HG02642 (cell line): ENCODE measurements at regions not wholly inside any gene's neighbourhood (a gene's known extent, or its start where the extent isn't known, plus 50 kb on each side); places are given as distances from the start of the nearest gene placed in this dataset.

Experiments
- ATAC-seq: cut with Tn5 transposase; IDR thresholded peaks from one replicate; pipeline ENCODE4 v1.9.1; 2021; ENCODE audit warnings: mild to moderate bottlenecking; ENCODE audit not compliant: unreplicated experiment, poor library complexity

DNA sequence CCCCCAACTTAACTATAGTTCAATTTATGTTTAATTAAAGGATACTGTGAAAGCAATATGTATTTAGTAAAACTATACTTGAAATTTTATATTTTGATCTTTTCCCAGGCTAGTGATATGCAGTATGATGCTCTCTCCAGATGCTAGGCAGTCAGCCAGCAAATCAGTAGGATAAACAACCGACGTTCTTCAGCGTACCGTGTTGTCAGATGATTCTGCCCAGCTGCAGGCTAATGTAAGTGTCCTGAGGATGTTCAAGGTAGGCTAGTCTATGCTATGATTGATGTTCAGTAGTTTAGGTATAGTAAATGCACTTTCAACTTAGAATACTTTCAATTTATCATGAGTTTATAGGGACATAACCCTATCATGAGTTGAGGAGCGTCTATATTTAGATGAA is 762.6 kb downstream of the MRPL39 start:
- ATAC-seq, result no peak

DNA sequence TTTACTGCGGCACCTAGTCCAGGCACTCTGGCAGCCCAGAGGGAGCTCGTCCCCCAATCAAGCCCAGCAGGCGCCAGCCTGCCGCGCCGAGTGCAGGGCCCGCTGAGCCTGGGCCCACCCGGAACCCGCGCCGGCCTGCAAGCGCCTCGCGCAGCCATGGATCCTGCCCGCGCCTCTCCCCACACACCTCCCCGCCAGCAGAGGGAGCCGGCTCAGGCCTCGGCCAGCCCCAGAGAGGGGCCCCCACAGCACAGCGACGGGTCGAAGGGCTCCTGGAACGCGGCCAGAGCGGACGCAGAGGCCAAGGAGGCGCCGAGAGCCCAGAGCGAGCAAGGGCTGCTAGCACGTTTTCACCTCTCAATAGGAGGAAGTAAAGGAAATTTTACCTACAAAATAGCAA is 767.0 kb downstream of the MRPL39 start:
- no peak for ATAC-seq

DNA sequence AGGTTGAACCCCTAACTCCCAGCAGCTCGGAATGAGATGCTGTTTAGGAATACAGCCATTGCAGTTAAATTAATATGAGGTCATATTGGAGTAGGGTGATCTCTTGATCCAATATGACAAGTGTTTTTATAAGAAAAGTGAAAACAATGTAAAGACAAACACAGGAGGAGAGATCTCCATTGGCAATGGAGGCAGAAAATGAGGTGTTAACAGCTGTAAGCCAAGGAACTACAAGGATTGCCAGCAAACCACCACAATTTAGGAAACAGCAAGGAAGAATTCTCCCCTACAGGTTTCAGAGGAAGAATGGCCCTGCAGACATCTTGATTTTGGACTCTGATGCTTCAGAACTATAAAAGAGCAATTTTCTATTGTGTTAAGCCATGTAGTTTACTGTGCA is 774.3 kb downstream of the MRPL39 start:
- no peak for ATAC-seq

DNA sequence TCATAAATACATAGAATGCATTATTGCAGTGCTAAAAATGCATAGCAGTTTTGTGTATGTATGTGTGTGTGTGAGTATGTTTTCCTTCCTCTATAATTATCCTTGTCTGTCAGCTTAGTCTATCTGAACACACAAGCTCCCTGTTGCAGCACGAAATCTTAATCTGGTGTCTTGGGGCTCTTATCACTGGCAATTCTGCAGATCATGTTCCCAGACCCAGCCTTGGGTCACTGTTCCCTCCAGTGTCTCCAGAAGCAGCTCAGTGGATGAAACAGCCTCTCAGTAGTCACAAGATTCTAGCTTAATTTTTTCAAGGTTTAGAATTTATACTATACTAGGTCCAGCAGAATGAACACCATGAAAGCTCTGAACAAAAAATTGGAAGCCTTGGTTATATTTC is 777.9 kb downstream of the MRPL39 start:
- no peak for ATAC-seq

DNA sequence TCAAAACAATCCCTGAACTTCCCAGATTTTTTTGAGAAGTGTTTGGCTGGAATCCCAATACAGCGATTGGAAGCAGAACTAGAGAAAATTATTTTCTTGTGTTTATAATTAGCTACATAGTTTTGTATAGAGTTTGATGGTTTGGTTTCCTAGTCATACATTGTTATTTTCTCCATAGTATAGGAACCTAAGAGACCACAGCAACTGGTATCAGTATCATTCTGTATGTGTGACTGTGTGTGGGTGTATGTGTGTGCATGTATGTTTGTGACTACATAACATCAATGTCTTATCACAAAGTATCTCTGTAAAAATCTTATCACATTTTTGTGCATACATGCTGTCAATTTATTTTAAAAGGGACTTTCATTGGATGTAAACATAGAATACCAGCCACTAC is 780.5 kb downstream of the MRPL39 start:
- no peak for ATAC-seq

DNA sequence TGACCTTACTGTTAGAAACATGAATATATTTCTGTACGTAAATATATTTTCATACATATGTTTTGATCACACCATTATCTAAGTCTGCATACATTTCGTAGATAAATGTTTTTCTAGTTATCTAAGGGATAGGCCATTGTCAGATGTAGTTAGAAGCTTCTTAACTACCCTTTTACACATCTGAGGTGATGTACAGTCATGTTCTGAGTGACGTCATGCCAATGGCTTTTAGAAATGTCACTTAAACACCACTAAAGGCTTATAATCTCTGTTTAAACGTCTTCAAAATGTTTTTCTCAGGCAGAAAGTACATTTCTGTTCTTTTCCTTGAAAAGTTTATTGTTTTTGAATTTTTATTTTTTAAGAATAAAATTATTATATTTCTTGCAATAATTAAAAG is 781.9 kb downstream of the MRPL39 start:
- ATAC-seq, result no peak

DNA sequence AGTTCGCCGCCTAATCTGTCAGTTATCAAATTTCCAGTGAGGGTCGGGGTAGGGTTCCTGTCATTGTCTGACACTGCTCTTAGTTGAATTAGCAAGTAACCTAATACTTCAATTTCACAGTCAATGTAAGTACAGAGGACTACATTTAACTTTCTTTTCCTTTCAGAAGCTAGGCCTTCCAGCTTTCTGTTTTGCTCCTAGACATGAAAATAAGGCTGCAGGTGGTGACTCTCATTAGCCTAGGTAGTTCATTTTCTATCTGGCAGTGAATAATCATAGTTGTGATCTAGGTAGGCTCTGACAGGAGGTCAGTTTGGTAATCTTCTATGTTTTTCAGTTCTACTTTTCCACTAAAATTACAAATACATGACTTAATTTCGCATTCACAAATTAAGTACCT is 783.1 kb downstream of the MRPL39 start:
- no peak for ATAC-seq

DNA sequence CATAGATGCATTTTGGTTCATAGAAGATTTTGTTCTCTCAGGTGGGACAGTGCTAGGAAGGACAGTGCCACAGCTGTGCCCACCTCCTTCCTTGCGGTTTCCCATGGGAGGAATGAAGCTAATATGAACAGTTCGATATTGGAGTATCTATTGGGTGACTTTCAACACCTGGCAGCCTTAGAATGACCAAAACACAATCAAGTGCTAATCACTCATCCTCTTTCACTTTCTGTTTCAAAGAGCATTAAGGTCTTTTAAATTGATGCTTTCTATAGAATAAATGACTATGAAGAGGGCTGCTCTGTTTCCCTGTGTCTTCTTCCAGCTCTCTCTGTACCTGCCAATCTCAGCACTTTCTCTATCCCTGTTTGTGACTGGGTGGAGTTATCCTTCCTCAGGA is 784.0 kb downstream of the MRPL39 start:
- no peak for ATAC-seq

DNA sequence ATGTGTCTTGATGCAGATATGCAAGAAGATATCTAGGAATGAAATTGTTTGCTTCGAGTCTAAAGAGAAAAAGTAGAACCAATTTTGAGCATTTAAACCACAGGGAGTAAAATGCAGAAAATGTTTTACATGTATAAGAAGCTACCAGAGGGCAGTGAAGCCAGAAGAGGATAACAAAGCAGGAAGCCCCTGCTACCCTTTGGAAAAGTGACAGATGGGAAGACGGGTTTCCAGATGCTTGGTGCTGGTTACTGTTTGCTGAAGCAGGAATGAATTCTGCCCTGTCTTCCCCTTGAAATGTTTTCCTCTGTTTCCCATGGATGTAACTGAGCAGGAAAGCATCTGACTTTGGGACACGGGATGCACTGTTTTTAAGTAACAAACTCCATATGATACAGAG is 822.2 kb downstream of the MRPL39 start:
- no peak for ATAC-seq

DNA sequence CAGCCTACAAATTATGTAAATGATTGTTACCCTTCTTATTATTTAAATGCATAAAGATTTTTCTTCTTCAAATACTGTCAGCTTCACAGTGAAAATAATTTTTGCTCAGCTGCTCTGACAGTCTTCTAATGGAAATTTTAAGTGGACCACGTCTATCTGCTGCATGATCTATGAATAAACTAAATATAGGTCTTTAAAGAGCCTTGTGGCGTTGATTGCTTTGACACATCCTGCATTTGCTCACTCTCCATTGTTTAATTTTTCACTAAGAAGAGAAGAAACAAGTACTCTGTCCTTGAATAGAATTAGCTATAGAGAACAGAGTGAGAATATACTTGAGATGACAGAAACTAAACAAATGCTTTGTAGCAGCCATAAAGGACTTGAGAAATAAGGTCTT is 826.1 kb downstream of the MRPL39 start:
- ATAC-seq, result no peak

DNA sequence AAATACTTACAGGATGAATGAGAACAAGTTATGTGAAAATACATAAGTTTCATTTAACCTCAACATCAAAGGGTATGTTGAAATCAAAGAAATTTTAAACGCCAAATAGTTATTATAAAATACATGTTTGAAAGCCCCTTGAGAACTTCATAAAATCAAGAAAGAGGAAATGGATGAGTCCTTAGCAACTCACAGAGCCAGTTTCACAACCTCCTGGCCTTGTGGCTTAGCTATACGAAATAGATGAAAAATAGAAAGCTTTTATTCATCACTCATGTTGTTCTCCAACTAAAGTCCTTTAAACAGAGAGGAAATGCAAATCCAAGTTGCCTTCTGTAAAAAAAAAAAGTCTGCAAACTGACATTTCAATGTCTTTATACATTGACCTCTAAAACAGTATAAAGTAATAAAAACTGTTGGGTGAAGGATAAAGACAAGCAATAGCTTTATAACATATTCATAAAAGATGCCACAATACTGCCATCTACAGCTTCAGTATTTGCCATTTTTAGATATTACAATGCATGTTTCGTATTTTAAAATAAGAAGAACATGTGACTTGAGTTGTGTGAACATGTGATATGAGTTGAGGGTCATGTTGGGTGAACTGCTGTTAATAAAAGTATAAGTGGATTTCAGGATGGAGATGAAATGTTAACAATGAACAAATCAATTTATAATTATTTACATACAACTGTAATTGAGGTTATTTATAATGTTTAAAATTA is 847.8 kb downstream of the MRPL39 start:
- no peak for ATAC-seq

DNA sequence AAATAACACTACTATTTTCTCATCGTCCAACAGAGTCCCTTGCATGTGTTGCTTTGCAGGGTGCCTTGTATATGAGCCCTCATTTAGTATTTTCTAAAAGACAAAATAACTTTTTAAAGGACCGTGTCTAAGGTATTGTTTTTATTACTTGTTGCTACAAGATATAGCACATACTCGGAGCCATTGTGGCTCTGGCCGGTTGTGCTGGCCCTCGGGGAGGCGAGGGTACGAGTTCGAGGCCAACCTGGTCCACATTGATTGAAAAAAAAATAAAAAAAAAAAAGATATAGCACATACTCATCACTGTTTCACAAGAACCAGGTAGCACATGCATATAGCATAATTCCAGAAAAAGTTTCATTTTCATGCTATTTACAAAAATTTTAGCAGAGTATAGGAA is 869.2 kb downstream of the MRPL39 start:
- ATAC-seq, result no peak

DNA sequence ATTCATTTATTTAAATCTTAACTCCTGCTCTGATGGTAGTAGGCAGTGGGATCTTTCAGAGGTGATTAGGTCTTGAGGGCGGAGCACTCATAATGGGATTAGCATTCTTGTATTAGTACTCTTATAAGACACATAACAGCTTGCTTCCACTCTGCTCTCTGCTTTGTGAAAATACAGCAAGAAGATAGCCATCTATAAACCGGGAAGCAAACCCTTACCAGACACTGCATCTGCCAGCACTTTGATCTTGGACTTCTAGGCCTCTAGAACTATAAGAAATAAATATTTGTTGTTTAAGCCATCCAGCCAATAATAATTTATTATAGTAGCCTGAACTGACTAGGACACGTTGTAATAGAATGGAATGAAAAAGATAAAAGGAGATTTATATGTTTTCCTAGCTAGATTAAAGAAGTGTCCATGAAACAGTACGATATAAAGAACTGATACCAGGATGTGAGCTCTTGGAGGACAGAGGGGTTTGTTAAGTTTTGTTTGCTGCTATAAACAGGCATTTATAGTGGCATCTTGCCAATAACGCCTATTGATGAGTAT is 869.9 kb downstream of the MRPL39 start:
- no peak for ATAC-seq

DNA sequence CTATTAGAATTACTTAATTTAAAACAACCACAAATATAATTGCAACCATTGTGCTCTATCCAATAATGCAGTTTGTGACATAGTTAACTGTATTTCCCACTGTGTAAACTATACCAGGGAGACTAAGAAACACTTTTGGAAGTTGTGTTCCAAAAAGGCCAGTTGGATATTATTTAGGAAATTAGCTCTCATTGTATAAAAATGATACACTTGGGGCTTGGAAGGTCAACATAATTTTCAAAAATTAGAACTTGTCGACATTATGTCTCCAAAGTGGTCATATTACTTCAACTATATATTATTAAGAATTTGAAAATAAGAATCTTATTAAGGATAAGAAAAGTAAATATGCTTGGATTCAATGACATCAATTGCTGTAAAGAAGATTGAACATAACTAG is 876.6 kb downstream of the MRPL39 start:
- no peak for ATAC-seq

DNA sequence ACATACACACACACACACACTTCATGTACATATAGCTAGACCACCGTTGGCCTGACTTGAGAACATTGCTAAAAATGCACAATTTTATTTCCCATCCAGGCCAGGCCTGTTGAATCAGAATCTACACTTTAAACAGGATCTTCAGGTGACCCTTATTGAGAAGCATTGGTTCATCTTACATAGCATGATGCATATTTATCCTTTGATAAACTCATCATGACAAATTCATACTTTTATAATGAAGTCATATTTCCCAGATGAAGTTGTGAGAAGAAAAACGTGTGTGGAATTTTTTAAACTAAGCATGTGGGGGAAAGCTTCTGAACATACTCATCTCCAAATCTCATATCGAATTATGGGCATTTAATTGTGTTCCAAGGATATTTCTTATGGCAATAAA is 877.7 kb downstream of the MRPL39 start:
- no peak for ATAC-seq

DNA sequence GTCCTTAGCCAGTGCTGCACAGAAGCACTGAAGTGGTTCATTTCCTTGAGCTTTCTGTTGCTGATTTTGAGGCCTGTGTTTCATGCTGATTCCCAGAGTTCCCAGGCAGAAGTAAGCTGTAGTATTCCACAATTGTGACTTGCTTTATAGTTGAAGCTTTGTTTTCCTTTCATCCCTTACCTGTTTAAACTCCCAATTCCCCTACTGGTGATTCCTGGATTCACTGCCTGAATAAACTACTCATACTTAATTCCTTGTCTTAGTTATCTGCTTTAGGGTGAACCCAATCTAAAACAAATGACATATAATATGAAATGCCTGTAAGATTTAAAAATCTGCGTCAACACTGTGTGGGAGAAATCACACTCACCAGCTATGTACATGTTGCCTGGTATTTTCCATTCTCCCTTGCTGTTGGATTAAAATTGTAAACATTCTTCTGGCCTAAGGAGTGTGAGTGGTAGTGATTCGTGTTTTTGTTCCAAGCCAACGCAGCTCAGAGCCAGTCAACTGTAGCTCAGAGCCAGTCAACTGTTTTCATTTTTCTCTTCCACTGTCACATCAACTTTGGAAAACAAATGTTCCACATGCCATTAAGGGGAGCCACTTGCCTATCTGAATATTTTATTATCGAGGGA is 879.4 kb downstream of the MRPL39 start:
- no peak for ATAC-seq

DNA sequence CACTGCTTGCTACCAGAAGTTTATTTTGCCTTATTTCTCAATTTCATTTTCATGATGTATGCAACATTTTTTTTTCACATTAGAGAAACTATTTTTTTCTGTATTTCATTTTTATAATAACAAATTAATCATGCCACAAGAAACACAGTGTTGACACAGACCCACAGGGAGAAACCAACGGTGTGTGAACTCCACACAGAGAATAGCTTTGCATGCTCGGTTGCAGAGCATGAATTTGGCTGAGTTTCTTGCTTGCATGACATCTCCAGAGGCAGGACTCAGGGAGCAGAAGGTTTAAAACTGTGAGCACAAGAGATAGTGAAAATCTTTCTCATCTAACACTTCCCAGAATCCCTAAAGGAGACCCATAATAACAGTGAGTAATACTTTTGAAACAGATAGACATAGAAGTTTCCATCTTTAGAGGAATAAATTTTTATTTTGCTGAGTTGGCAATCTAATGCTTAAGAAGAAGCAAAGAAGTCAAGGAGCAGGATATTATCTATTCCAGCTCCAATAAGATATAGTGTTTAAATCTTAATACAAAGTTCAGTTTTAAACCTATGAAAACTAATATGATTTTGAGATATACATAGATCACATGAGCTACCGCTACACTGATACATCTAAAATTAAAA is 890.9 kb downstream of the MRPL39 start:
- no peak for ATAC-seq

DNA sequence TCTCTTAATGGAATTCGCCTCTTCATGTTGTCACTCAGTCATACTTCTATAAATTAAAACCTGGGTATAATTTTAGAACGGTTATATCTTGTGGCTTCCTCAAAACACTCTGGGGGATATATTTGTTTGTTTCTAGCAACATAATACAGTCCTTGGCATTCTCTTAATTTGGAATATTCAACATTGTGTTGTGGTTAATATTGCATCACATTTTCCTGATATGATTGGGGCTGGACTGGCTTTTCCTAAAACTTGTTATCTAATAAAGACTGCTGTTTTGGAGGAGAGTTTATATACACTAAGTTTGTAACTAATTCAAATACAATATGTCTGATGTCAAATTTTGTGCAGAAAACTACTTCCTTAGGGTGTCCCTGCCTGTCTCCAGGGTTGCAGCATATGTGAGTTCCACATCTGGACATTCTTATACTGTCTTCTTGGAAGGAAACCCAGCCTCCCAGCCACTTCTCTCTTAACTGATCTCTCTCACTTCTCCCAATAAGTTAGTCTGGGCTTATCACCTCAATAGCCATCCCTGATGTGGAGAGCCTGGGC is 892.6 kb downstream of the MRPL39 start:
- ATAC-seq, result no peak

DNA sequence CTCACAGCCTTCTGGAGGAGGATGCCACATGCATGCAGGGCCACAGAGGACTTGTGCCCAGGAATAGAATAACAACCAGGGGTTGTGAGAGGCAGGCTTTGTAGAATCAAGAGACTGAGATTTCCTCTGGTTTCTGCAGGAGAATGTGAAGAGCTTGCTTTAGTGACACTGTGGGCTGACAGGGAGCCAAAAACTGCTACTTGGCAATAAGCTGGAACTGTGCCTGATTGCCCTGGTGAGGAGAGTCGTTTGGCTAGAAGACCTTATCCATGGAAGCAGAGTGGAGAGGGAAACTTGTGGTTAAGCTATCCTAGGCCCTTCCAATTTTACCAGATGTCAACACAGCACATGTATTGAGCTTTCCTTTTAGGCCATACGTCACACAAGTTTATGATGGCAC is 902.1 kb downstream of the MRPL39 start:
- no peak for ATAC-seq

DNA sequence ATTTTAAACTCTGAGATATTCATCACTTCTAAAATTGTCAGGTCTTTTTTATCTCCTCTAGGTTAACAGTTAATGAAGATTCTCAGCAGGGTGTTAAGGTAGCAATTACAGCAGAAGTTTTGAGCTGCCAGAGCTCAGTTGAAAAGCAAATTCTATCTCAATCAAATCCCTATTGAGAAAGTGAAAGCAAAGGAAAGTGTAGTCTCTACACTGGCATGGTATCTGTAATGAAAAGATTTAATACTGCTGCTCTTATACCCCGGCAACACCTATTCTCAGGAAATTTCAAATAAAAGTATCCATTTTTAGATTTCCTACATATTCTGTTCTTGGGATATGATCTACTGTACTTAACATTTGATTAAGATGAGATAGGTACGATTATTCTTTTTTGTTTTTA is 913.5 kb downstream of the MRPL39 start:
- ATAC-seq, result no peak

DNA sequence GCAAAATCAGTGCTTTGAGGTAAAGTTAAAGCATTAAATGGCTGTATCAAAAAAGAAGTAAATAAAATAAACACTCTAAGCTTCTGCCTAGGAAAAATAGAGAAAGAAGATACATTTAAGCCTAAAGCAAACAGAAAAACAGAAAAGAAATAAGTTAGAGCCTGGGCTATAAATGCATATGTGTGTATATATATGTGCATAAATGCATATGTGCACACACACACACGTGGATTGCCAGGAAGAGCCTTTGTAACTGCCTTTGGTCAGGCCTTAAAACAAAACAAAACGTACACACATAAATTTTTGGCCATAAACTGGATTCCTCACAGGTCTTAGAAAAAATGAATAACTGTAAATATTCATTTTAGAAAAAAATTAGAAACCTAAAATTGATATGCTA is 925.8 kb downstream of the MRPL39 start:
- no peak for ATAC-seq
